ENCODE measurements at regions not wholly inside any gene's neighbourhood (a gene's known extent, or its start where the extent isn't known, plus 50 kb on each side); places are given as distances from the start of the nearest gene placed in this dataset.

- TF ChIP-seq ATF3 (CRISPR knock-in tag; conservative IDR thresholded peaks at IDR 0.05) (no peak), CREB1 (CRISPR knock-in tag; IDR thresholded peaks at IDR 0.05) (no peak), HMGXB4 (CRISPR knock-in tag; IDR thresholded peaks at IDR 0.05) (no peak), USF2 (CRISPR knock-in tag; IDR thresholded peaks at IDR 0.05) (no peak), IRF2 (CRISPR knock-in tag; IDR thresholded peaks at IDR 0.05; ENCODE audit: borderline replicate concordance, low read depth) (no peak)
Measured at GRCh38 chr13:39918620-39919236, 263.3 kb downstream of the COG6 start.
